Renal pelvis (tissue), 1 donor: ENCODE measurements at regions not wholly inside any gene's neighbourhood (a gene's known extent, or its start where the extent isn't known, plus 50 kb on each side); places are given as distances from the start of the nearest gene placed in this dataset.
"Not testable (repeated sequence)": the region's sequence is repeated elsewhere in the genome, so short reads cannot be mapped to it uniquely, and the experiment has no call there.

Experiments used
- DNase-seq: peaks from one replicate; pipeline ENCODE4 v3.0.0-alpha.2; 2013

DNA sequence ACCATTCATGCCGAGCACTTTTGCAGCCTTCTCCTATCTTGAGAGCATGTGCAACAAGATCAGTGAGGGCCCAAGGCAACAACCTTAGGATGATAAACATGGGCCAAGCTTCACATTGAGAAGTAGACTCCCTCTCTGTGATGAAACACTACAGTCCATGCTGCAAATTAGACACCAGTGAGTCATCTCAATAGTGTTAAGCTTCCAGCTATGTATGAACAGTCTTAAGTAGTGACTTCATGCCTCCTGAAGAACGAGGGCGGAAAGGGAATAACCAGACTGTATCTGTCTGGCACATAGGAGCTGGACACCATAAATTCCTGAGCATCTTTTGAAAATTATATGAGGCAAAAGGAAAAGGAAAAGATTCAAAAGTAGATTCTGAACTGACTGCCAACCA lies 309.9 kb upstream of the SLITRK1 start:
- no peak for DNase-seq

DNA sequence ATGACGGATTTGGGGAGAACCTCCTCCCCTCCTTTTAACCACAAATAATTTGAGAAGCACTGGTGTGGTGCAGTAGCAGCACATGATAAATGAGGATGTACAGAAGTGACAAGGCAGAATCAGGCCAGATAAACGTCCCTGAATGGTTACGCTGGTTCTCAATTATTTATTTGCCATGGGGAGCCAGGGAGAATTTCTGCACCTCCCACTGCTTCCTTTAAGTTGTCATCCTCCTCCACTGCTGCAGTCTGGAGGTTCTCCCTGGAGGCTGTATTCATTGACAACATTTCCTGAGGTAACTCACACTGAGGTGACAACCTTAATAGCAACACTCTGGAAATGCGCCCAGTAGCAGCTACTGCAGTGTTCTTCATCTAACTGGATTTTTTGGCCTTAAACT lies 308.9 kb upstream of the SLITRK1 start:
- DNase-seq: no peak

- DNase-seq: no peak
Measured at GRCh38 chr13:84187626-84188025, 305.4 kb upstream of the SLITRK1 start.

GRCh38 chr13:84139561-84140158 lies 257.4 kb upstream of the SLITRK1 start:
- DNase-seq: no peak

- DNase-seq: no peak
Measured at GRCh38 chr13:84137292-84137691, 255.0 kb upstream of the SLITRK1 start.

- no peak for DNase-seq
Measured at GRCh38 chr13:84136582-84136981, 254.3 kb upstream of the SLITRK1 start.

DNA sequence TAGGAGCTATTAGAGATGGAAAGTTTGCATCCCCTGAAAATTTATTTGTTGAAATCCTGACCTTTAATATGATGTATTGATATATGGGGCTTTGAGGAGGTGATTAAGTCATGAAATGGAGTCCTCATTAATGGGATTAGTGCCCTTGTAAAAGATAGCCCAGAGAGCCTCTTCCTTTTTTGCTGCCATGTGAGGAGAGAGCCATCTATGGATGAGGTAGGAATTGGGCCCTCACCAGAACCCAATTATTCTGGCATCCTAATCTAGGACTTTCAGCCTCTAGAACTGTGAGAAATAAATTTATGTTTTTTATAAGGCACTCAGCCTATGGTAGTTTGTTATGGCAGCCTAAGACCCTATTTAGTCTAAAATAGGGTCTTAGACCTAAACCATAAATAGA lies 250.2 kb upstream of the SLITRK1 start:
- DNase-seq: no peak

- DNase-seq: no peak
Measured at GRCh38 chr13:84131249-84131648, 249.0 kb upstream of the SLITRK1 start.

GRCh38 chr13:84130495-84131114 lies 248.3 kb upstream of the SLITRK1 start:
- DNase-seq: no peak

DNA sequence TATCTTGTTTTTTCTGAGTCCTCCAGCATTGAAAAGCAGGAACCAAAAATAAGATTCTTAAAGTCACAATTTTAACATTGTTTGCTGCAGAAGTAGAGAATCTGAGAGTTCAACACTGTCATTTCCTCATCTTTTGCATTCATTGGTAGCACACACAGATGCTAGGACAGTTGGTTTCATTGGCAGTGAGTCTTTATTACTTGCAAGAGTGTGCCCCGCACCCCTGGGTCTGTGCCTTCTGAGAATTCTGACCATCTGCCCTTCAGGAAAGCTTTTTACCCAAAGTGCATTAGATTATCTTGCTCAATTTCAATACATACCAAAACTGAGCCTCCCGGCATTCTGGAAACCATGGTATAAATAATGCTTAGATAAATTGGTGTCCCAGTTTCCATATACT lies 247.7 kb upstream of the SLITRK1 start:
- no peak for DNase-seq

DNA sequence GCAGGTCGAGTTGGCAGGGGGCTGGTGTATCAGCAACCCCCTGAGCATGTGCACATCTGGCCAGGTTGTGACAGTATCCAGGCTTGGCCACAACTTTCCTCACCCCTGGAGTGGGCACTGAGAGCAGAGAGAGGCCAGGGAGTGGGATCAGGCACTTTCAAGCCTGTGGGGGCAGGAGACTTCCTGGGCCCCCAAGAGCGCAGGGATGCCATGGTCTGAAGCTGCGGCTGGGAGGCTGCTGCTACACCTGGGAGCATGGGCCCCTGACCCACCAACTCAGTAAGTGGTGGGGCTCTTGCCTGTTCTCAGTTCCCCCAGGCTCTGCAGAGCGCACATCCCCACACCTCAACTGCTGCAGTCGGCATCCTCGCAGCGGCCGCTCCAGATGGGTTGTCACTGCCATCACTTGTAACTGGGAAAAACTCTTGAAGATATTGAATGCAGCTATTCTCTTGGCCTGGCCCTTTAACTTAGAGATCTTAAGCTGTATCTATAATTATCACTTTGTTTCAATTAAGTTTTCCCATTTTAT lies 245.4 kb upstream of the SLITRK1 start:
- DNase-seq: no peak

DNA sequence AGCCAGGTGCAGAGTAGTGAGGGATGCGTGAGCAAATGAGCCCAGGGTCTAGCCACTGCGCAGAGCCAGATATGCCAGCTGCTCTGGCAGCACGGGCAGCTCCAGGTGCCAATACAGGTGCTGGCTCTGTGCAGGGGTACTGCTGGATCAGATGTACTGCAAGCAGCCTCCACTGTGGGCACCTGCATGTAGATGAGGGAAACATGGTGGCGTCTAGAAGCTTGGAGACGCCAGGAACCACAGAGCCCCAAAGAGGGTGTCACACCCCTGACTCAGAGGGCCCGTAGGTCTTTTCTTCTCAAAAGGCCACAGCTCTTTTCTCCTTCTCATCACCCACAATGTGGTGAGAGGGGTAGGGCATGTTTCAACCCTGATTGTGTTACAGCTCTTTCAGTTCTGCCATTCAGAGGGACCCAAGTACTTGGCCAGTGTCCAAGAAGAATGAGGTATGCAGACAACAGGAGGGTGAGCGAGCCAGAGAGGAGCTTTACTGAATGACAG lies 244.4 kb upstream of the SLITRK1 start:
- DNase-seq: no peak

DNA sequence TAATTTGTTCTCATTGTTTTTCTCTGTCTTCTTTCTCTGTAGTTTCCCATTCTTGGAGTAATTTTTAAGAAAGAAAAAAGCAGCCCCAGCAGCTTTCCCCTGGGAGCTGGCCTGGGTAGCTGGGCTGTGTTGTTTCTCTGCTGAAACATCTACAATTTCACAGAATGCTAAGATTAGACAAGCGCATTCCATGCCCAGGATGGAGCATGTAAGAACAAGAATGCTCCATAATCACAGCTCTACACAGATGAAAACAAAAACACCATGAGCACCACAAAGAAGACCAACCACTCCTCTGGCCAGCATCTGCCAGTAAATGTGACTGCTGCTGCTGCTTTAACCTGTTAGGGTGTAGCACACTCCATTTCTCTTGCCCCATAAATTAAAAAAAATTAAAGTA lies 239.2 kb upstream of the SLITRK1 start:
- no peak for DNase-seq

GRCh38 chr13:84118839-84119409 lies 236.7 kb upstream of the SLITRK1 start:
- no peak for DNase-seq

DNA sequence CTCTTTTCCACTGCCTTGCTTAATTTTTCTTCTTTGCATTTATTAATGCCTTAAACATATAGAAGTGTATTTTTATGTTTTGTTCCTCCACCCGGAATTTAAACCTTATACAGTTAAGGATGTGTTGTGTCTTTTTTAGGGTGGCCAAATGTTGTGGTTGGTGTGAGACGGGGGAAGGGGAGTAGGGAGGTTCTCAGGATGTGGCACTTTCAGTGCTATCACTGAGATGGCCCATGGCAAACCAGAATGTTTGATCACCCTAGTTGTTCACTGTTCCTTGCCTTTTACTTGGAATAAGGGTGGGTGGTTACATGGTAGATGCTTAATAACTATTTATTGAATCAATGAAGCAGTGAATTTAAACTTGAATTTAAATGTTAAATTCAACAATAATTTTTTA lies 216.0 kb upstream of the SLITRK1 start:
- DNase-seq: no peak

DNA sequence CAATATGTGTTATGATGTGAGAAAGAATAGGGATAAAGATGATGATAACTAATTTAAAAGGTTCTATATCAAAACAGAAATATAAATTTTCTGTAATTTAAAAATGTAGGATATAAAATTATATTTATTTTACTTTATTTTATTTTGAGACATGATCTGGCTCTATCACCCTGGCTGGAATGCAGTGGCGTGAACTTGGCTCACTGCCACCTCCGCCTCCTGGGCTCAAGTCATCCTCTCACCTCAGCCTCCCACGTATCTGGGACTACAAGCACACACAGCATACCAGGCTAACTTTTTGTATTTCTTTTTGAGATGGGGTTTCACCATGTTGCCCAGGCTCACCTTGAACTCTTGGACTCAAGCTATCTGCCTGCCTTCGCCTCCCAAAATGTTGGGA lies 214.9 kb upstream of the SLITRK1 start:
- no peak for DNase-seq

GRCh38 chr13:84096216-84096615 lies 213.9 kb upstream of the SLITRK1 start:
- DNase-seq: no peak

DNA sequence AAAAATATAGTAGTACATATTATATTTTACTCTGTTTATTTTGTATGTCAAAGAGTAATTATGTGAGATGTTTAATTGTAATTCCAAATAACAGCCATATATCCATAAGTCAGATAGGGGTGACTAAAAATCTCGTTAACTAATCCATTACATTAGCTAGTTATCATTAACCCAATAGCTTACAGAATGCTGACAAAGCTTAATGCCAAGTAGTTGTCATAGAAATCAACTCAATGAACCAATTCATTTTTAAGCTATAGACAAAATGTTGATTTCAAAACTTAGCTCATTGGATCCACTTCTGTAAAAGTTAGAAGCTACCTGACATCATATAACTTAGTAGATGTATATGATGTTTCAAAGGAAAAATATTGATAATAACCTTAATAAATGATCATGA lies 206.7 kb upstream of the SLITRK1 start:
- DNase-seq: no peak

DNA sequence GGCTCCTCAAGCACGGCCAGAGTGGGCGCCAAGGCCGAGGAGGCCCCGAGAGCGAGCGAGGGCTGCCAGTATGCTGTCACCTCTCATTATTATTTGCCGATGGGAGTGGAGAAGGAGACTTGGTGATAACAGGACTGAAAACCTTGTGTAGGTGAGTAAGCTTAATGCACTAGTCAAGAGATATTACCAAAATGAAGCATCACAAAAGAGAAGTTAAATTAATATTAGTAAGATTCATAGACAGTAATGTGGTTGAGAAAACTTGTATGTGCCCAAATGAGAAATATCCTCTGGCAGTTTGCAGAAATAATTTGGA lies 204.5 kb upstream of the SLITRK1 start:
- no peak for DNase-seq

DNA sequence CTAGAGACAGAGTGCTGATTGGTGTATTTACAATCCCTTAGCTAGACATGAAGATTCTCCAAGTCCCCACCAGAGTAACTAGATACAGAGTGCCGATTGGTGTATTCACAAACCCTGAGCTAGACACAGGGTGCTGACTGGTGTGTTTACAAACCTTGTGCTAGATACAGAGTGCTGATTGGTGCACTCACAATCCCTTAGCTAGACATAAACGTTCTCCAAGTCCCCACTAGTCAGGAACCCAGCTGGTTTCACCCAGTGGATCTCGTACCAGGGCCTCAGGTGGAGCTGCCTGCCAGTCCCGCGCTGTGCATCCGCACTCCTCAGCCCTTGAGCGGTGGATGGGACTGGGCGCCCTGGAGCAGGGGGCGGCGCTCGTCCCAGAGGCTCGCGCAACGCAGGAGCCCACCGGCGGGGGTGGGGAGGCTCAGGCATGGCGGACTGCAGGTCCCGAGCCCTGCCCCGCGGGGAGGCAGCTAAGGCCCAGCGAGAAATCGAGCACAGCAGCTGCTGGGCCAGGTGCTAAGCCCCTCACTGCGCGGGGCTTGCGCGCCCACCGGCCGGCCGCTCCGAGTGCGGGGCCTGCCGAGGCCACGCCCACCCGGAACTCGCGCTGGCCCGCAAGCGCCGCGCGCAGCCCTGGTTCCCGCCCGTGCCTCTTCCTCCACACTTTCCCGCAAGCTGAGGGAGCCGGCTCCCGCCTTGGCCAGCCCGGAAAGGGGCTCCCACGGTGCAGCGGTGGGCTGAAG lies 204.0 kb upstream of the SLITRK1 start:
- not testable (repeated sequence) for DNase-seq

- DNase-seq: no peak
Measured at GRCh38 chr13:84082462-84082861, 200.2 kb upstream of the SLITRK1 start.

DNA sequence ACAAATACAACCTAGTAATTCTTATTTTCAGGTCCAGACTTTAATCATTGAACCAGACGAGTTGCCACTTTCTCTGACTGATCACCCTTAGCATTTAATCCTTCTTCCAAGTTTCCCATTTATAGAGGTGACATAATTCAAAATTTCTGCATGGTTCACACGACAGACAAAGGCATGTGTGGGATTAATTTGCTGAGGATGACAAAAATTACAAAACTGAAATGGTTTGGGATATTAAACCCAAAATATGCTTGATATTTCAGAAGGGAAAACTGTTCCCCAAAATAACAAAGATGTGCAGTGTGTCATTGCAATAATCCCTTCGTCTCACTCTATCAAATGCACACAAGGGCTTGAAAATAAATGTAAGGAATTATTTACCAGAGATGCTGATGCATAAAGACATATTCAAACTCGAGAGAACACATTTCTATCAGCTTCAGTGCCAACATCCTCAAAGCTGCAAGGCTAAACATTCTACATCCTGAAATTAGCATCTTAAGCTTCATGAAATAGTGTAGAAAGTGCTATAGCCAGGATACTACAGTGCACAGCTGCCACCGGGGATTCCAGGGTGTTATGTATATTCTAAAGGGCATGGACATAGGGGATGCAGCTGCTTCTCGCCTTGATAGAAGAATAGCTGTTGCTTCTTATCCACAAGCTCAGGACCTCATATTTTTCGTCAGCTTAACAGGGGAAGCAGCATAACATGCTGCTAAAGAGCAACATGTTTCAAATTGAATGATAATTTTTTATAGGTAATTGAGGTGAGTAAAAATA lies 198.7 kb upstream of the SLITRK1 start:
- DNase-seq: no peak
